GM12878 (cell line): ENCODE measurements at regions not wholly inside any gene's neighbourhood (a gene's known extent, or its start where the extent isn't known, plus 50 kb on each side); places are given as distances from the start of the nearest gene placed in this dataset.

Experiments
- ATAC-seq: fragments of 200-7000 bp; cut with Tn5 transposase; 3 replicates; pipeline ENCODE4 v1.9.1; 2020; ENCODE audit warnings: mild to moderate bottlenecking, moderate library complexity
- BruUV-seq: library from RNA; stranded (reverse); fragments of 400-500 nt; replicated peaks from 2 replicates; lab custom pipeline; 2021; lab: Mats Ljungman, UMichigan
- CTCF ChIA-PET: fragments of 300-600 bp; sonication (Branson Sonifier 250); formaldehyde crosslinking; extraction: SDS; loops from one replicate; lab custom pipeline; 2021; ENCODE audit warnings: inconsistent platforms; lab: Yijun Ruan, JAX
- POLR2A ChIA-PET: fragments of 350-600 bp; formaldehyde crosslinking; extraction: SDS; loops from one replicate; lab custom pipeline; 2021; ENCODE audit warnings: inconsistent platforms; lab: Charles Lee
- RAD21 ChIA-PET: fragments of 300-600 bp; sonication (Branson Sonifier 250); formaldehyde crosslinking; loops from one replicate; lab custom pipeline; 2023; ENCODE audit warnings: antibody characterized with exemption; ENCODE audit not compliant: unreplicated experiment; lab: Charles Lee
- SMC1A ChIA-PET: fragments of 300-600 bp; sonication (Branson Sonifier 250); formaldehyde crosslinking; loops from one replicate; lab custom pipeline; 2023; ENCODE audit not compliant: unreplicated experiment, uncharacterized antibody; lab: Charles Lee
- DNase-seq: peaks from one replicate; pipeline ENCODE4 v3.0.0-alpha.2; 2011; ENCODE audit warnings: low read depth, low spot score
- FAIRE-seq: peaks from 3 replicates; lab custom pipeline; 2011; peaks lifted over from hg19 to GRCh38; lab: Jason Lieb, UNC
- H2AFZ ChIP-seq: 2 replicates; pipeline ENCODE4 v1.6.0; 2011; ENCODE audit warnings: low read depth, low read length, control low read depth; ENCODE audit not compliant: control insufficient read depth
- H3K27ac ChIP-seq: 2 replicates; pipeline ENCODE4 v1.5.1; 2011; ENCODE audit warnings: control low read depth; ENCODE audit not compliant: control insufficient read depth, insufficient read depth
- H3K27me3 ChIP-seq, 2 experiments: replicated peaks in 1 of 2; 2 replicates each; pipeline versions ENCODE4 v1.6.0 to v1.6.1; 2011; ENCODE audit warnings: low read length in 1 of 2; ENCODE audit not compliant: control insufficient read depth in 2 of 2, insufficient read depth in 2 of 2
- H3K36me3 ChIP-seq, 2 experiments: 2 replicates each; pipeline ENCODE4 v1.5.1; 2011; ENCODE audit warnings: low read length in 1 of 2; ENCODE audit not compliant: control insufficient read depth in 2 of 2, insufficient read depth in 2 of 2
- H3K4me1 ChIP-seq: 2 replicates; pipeline ENCODE4 v1.6.1; 2011; ENCODE audit warnings: mild to moderate bottlenecking, low read length, moderate library complexity, mixed read lengths; ENCODE audit not compliant: control insufficient read depth, insufficient read depth
- H3K4me2 ChIP-seq: 2 replicates; pipeline ENCODE4 v1.6.0; 2011; ENCODE audit warnings: control low read depth; ENCODE audit not compliant: control insufficient read depth, insufficient read depth
- H3K4me3 ChIP-seq: fragments of 200-600 bp; sonication (generic); 2 replicates; pipeline ENCODE4 v1.5.1; 2016
- H3K79me2 ChIP-seq: 2 replicates; pipeline ENCODE4 v1.6.0; 2011; ENCODE audit warnings: low read length; ENCODE audit not compliant: control insufficient read depth, insufficient read depth
- H3K9ac ChIP-seq: 2 replicates; pipeline ENCODE4 v1.8.0; 2011; ENCODE audit warnings: low read length, control low read depth, mixed read lengths; ENCODE audit not compliant: control insufficient read depth, insufficient read depth
- H3K9me3 ChIP-seq: replicated peaks from 3 replicates; pipeline ENCODE4 v1.5.1; 2011; ENCODE audit warnings: mild to moderate bottlenecking, low read length; ENCODE audit not compliant: control insufficient read depth, insufficient read depth
- H4K20me1 ChIP-seq: 2 replicates; pipeline ENCODE4 v1.6.0; 2011; ENCODE audit not compliant: control insufficient read depth, insufficient read depth
- ATF7 ChIP-seq: fragments of 450-650 bp; IDR thresholded peaks from 2 replicates; pipeline ENCODE4 v1.6.1; 2016; ENCODE audit warnings: low read depth, mild to moderate bottlenecking
- EZH2 ChIP-seq: IDR thresholded peaks from 2 replicates; pipeline ENCODE4 v1.6.1; 2012; ENCODE audit warnings: low read depth, mild to moderate bottlenecking, control low read depth, inconsistent platforms, low read length, borderline replicate concordance; ENCODE audit not compliant: control insufficient read depth
- GABPA ChIP-seq: IDR thresholded peaks from 2 replicates; pipeline ENCODE4 v1.6.1; 2014; ENCODE audit warnings: antibody characterized with exemption, low read depth, mild to moderate bottlenecking, inconsistent platforms
- HSF1 ChIP-seq: fragments of 150-350 bp; IDR thresholded peaks from 2 replicates; pipeline ENCODE4 v1.6.1; 2014; ENCODE audit warnings: mild to moderate bottlenecking, low read depth, low read length
- MTA2 ChIP-seq: fragments of 450-650 bp; IDR thresholded peaks from 2 replicates; pipeline ENCODE4 v1.6.1; 2016; ENCODE audit warnings: low read depth, mild to moderate bottlenecking, moderate library complexity
- NFIC ChIP-seq: IDR thresholded peaks from 2 replicates; pipeline ENCODE4 v1.6.1; 2012; ENCODE audit warnings: low read depth, mild to moderate bottlenecking, inconsistent platforms, low read length, moderate library complexity
- PAX5 ChIP-seq: IDR thresholded peaks from 2 replicates; pipeline ENCODE4 v1.6.1; 2011; ENCODE audit warnings: low read depth, low read length, borderline replicate concordance
- PBX3 ChIP-seq: IDR thresholded peaks from 2 replicates; pipeline ENCODE4 v1.6.1; 2011; ENCODE audit warnings: mild to moderate bottlenecking, low read depth, low read length, moderate library complexity; ENCODE audit not compliant: insufficient replicate concordance
- POLR2AphosphoS2 ChIP-seq: IDR thresholded peaks from 2 replicates; pipeline ENCODE4 v1.6.1; 2011; ENCODE audit warnings: low read depth, mild to moderate bottlenecking, low read length, improper control_type of control experiment, moderate library complexity
- SMAD1 ChIP-seq: fragments of 450-650 bp; IDR thresholded peaks from 2 replicates; pipeline ENCODE4 v1.6.1; 2018; ENCODE audit warnings: mild to moderate bottlenecking, low read depth; ENCODE audit not compliant: partially characterized antibody
- YBX1 ChIP-seq: fragments of 450-650 bp; IDR thresholded peaks from 2 replicates; pipeline ENCODE4 v1.6.1; 2016; ENCODE audit warnings: antibody characterized with exemption
- YY1 ChIP-seq: IDR thresholded peaks from 2 replicates; pipeline ENCODE4 v1.6.1; 2011; ENCODE audit warnings: low read depth, mild to moderate bottlenecking, low read length
- WGBS: methylation state at CpG from one replicate; pipeline ENCODE4 v1.1.6; 2016; ENCODE audit warnings: low lambda C conversion rate; ENCODE audit not compliant: insufficient replicate concordance, insufficient coverage; ENCODE audit errors: missing lambda C conversion rate; 5-methylcytosine and 5-hydroxymethylcytosine counted together
- in situ Hi-C: fragments of 300-500 bp; cut with MboI; formaldehyde crosslinking; loops from 9 replicates; pipeline ENCODE4 v1.14.3; 2018; ENCODE audit warnings: mixed read lengths
- intact Hi-C: fragments of 100-400 bp; cut with micrococcal nuclease; formaldehyde crosslinking; loops from one replicate; pipeline ENCODE4 v1.14.2; 2022; ENCODE audit not compliant: unreplicated experiment
- TF ChIP-seq, protein P1 (sequence below): IDR thresholded peaks from 2 replicates; pipeline ENCODE4 v1.6.1; 2011; ENCODE audit warnings: borderline replicate concordance, low read depth, mild to moderate bottlenecking, moderate library complexity, mixed read lengths, low read length; ENCODE audit not compliant: insufficient read depth; ENCODE audit errors: extremely low read length
- TF ChIP-seq, protein P2 (sequence below): fragments of 450-650 bp; IDR thresholded peaks from 2 replicates; pipeline ENCODE4 v1.6.1; 2016; ENCODE audit warnings: mild to moderate bottlenecking

DNA sequence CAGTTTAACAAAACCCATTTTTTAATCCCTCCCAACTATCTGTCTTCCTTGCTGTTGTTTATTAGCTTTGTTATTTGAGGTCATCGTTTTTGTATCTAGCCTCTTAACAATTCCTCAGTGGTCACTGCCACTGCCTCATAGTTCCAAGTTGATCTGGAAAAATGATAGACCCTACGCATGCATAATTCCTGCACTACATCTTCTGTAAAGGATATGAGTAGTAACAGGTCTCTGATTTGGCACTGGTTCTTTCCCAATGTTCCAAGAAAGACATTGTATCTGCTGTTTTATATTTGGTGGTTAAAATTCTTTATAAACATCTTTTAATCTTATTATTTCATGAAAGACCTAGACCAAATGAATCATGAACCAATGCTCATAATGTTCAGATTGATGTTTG, 166.6 kb downstream of the ZNF330 start:
- no peak overlapping the region for H2AFZ ChIP-seq
- H3K27me3 ChIP-seq: no peaks in the 10 kb centered on the region
- no peak overlapping the region for H3K27ac ChIP-seq
- no peaks in the 10 kb centered on the region for H3K36me3 ChIP-seq
- TF ChIP-seq PBX3: no peak
- TF ChIP-seq, protein P1, sequence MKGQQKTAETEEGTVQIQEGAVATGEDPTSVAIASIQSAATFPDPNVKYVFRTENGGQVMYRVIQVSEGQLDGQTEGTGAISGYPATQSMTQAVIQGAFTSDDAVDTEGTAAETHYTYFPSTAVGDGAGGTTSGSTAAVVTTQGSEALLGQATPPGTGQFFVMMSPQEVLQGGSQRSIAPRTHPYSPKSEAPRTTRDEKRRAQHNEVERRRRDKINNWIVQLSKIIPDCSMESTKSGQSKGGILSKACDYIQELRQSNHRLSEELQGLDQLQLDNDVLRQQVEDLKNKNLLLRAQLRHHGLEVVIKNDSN: no peak
- no peak for TF ChIP-seq MTA2
- no peak for TF ChIP-seq EZH2
- TF ChIP-seq YBX1: no peak
- TF ChIP-seq, protein P2, sequence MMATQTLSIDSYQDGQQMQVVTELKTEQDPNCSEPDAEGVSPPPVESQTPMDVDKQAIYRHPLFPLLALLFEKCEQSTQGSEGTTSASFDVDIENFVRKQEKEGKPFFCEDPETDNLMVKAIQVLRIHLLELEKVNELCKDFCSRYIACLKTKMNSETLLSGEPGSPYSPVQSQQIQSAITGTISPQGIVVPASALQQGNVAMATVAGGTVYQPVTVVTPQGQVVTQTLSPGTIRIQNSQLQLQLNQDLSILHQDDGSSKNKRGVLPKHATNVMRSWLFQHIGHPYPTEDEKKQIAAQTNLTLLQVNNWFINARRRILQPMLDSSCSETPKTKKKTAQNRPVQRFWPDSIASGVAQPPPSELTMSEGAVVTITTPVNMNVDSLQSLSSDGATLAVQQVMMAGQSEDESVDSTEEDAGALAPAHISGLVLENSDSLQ: no peak
- no peak for TF ChIP-seq YY1
- TF ChIP-seq PAX5: no peak
- TF ChIP-seq POLR2AphosphoS2: no peak
- no peak for TF ChIP-seq SMAD1
- TF ChIP-seq ATF7: no peak
- no peak for TF ChIP-seq GABPA
- no peak for TF ChIP-seq HSF1
- TF ChIP-seq NFIC: no peak
- TF ChIP-seq, all 136 proteins: peak for 0
- ChIA-PET SMC1A (no interaction called here), CTCF (no interaction called here), POLR2A (no interaction called here), RAD21 (no interaction called here)
- no peaks in the 10 kb centered on the region for H3K9me3 ChIP-seq
- 50% methylated on average over 2 of the region's 2 CpGs for WGBS
- no peak overlapping the region for H3K4me2 ChIP-seq
- no peak overlapping the region for H3K9ac ChIP-seq
- ATAC-seq (no peak), FAIRE-seq (no peak), DNase-seq (no peak)
- BruUV-seq: no TSS peak
- H3K4me3 ChIP-seq: no peak overlapping the region
- H3K4me1 ChIP-seq: no peaks in the 10 kb centered on the region
- in situ Hi-C loops: no loop called here
- intact Hi-C loops: no loop called here
- no peaks in the 10 kb centered on the region for H3K79me2 ChIP-seq
- no peaks in the 10 kb centered on the region for H4K20me1 ChIP-seq
